ENCODE measurements at regions not wholly inside any gene's neighbourhood (a gene's known extent, or its start where the extent isn't known, plus 50 kb on each side); places are given as distances from the start of the nearest gene placed in this dataset.
A peak's percentile ranks its signal among the peaks of the same experiment; 100 is the strongest.

DNA sequence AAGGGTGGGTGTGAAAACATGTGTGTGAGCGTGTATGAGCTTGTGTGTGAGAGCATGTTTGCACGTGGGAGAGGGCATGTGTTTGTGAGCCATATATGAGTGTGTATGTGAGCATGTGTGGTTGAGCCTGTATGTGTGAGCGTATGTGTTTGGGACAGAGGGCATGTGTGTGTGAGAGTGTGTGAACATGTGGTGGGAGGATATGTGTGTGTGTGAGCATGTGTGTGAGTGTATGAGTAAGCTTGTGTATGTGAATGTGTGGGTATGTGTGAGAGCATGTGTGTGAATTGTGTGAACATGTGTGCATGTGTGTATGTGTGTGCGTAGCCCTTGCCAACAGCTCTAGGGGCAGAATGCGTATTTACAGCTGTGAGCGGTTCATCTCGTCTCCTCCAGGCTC lies 163.0 kb downstream of the TMEM200C start:
- no peaks in the 10 kb centered on the region for H3K27me3 ChIP-seq (ENCODE audit: control insufficient read depth, insufficient read depth, low read length)
- no peaks in the 10 kb centered on the region for H3K36me3 ChIP-seq (ENCODE audit: control insufficient read depth, insufficient read depth, low read length)
- TF ChIP-seq, protein P1, sequence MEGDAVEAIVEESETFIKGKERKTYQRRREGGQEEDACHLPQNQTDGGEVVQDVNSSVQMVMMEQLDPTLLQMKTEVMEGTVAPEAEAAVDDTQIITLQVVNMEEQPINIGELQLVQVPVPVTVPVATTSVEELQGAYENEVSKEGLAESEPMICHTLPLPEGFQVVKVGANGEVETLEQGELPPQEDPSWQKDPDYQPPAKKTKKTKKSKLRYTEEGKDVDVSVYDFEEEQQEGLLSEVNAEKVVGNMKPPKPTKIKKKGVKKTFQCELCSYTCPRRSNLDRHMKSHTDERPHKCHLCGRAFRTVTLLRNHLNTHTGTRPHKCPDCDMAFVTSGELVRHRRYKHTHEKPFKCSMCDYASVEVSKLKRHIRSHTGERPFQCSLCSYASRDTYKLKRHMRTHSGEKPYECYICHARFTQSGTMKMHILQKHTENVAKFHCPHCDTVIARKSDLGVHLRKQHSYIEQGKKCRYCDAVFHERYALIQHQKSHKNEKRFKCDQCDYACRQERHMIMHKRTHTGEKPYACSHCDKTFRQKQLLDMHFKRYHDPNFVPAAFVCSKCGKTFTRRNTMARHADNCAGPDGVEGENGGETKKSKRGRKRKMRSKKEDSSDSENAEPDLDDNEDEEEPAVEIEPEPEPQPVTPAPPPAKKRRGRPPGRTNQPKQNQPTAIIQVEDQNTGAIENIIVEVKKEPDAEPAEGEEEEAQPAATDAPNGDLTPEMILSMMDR (IDR thresholded peaks at IDR 0.05; ENCODE audit: insufficient read depth, low read length, severe bottlenecking): no peak
- no peak overlapping the region for H3K4me3 ChIP-seq (ENCODE audit: low read depth, low read length)
- FAIRE-seq (peak; percentile 83), DNase-seq (ENCODE audit: low read depth) (no peak)

DNA sequence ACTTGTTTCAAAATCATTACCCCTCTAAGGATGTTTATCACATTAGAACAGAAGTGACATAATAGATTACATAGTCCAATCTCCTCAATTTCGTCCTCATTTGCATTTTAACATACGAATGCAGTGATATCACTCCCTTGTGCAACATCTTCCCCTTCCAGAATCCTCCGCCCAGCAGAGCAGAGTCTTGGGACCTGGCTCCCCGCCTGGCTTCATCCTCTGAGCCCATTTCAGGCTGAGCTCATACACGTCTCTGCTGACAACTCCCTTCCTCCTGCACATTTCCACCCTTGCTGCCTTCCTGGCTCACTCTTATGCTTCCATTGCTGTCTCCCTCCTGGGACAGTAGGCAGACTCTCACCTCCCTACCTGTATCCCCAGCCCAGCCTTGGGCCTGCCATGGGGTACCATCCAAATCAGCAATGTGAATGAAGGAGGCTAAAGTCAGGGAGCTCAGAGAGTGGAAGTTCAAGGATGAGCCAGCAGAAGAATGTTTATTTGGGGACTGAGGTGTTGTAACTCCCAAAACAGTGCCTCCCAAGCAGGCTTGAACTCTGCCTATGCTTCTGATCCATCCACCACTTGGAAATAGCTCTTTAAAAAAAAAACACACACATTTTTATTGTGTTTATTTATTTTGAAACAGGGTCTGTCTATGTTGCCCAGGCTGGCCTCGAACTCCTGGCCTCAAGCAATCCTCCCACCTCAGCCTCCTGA lies 165.2 kb downstream of the TMEM200C start:
- DNase-seq (ENCODE audit: low read depth) (no peak), FAIRE-seq (no peak)
- Histone ChIP-seq H3K36me3 (ENCODE audit: control insufficient read depth, insufficient read depth, low read length) (no peaks in the 10 kb centered on the region), H3K27me3 (ENCODE audit: control insufficient read depth, insufficient read depth, low read length) (no peaks in the 10 kb centered on the region), H3K4me3 (ENCODE audit: low read depth, low read length) (no peak overlapping the region)
- TF ChIP-seq, protein P1 (IDR thresholded peaks at IDR 0.05; ENCODE audit: insufficient read depth, low read length, severe bottlenecking): no peak

DNA sequence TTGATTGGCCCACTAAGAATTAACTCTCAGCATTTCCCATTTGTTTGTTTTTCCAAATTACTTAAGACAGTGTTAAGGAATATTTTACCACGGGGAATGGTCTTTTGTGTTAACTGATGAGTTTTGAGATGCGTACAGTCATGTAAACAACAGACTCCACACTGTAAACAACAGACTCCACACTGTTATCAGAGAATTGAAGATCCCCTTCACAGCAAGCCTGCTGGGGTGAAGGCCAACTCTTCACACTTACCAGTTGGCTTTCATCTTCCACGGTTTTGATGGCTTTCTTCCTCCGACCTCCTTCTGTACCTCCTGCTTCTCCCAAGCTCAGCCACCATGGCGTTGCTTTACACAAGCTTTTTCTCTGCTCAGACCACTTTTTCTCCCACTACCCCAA lies 166.8 kb downstream of the TMEM200C start:
- no peak for FAIRE-seq
- Histone ChIP-seq H3K36me3 (ENCODE audit: control insufficient read depth, insufficient read depth, low read length) (no peaks in the 10 kb centered on the region), H3K4me3 (ENCODE audit: low read depth, low read length) (no peak overlapping the region), H3K27me3 (ENCODE audit: control insufficient read depth, insufficient read depth, low read length) (no peaks in the 10 kb centered on the region)
- DNase-seq (ENCODE audit: low read depth): no peak
- TF ChIP-seq, protein P1 (IDR thresholded peaks at IDR 0.05; ENCODE audit: insufficient read depth, low read length, severe bottlenecking): no peak

DNA sequence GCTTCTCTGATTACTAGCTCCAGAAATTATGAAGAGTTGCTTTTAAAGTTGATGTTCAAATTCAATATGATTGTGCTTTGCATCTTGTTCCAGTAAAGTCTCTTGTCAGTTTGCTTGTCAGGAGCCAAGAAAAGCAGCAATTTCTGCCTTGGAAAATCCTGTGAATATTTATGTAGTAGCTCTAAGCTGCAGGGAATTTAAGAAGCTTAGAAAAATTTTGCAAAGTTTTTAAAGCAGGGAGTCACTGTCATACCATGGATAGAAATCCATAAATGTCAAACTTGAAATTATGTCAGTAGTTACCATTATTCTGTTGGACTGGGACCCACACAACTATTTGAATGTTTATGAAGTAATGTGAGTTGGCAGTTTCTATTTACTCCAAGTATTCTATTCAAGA lies 169.3 kb downstream of the TMEM200C start:
- no peaks in the 10 kb centered on the region for H3K36me3 ChIP-seq (ENCODE audit: control insufficient read depth, insufficient read depth, low read length)
- H3K4me3 ChIP-seq (ENCODE audit: low read depth, low read length): no peak overlapping the region
- TF ChIP-seq, protein P1 (IDR thresholded peaks at IDR 0.05; ENCODE audit: insufficient read depth, low read length, severe bottlenecking): no peak
- no peaks in the 10 kb centered on the region for H3K27me3 ChIP-seq (ENCODE audit: control insufficient read depth, insufficient read depth, low read length)
- FAIRE-seq: no peak
- no peak for DNase-seq (ENCODE audit: low read depth)

- Histone ChIP-seq H3K27me3 (ENCODE audit: control insufficient read depth, insufficient read depth, low read length) (no peaks in the 10 kb centered on the region), H3K4me3 (ENCODE audit: low read depth, low read length) (no peak overlapping the region), H3K36me3 (ENCODE audit: control insufficient read depth, insufficient read depth, low read length) (no peaks in the 10 kb centered on the region)
- DNase-seq (ENCODE audit: low read depth) (no peak), FAIRE-seq (no peak)
- TF ChIP-seq, protein P1 (IDR thresholded peaks at IDR 0.05; ENCODE audit: insufficient read depth, low read length, severe bottlenecking): no peak
These were observed 173.4 kb downstream of the TMEM200C start for GRCh38 chr18:5721924-5722323.

- DNase-seq (ENCODE audit: low read depth) (no peak), FAIRE-seq (no peak)
- no peaks in the 10 kb centered on the region for H3K27me3 ChIP-seq (ENCODE audit: control insufficient read depth, insufficient read depth, low read length)
- H3K4me3 ChIP-seq (ENCODE audit: low read depth, low read length): no peak overlapping the region
- H3K36me3 ChIP-seq (ENCODE audit: control insufficient read depth, insufficient read depth, low read length): no peaks in the 10 kb centered on the region
- TF ChIP-seq, protein P1 (IDR thresholded peaks at IDR 0.05; ENCODE audit: insufficient read depth, low read length, severe bottlenecking): no peak
These were observed 175.2 kb downstream of the TMEM200C start for GRCh38 chr18:5720132-5720531.
